Choroid plexus epithelial cell (primary cell): ENCODE measurements at regions not wholly inside any gene's neighbourhood (a gene's known extent, or its start where the extent isn't known, plus 50 kb on each side); places are given as distances from the start of the nearest gene placed in this dataset.

ENCODE experiments used
- DNase-seq: peaks from one replicate; pipeline ENCODE4 v3.0.0-alpha.2; 2010; ENCODE audit warnings: low read depth
- H3K4me3 ChIP-seq: 2 replicates; pipeline ENCODE4 v1.5.1; 2011; ENCODE audit warnings: low read depth, mild to moderate bottlenecking, control low read depth, low read length, moderate library complexity
- TF ChIP-seq, protein P1 (sequence below): conservative IDR thresholded peaks from 2 replicates; pipeline ENCODE4 v1.5.1; 2011; ENCODE audit warnings: low read depth, mild to moderate bottlenecking, control low read depth, inconsistent platforms, low read length, moderate library complexity

DNA sequence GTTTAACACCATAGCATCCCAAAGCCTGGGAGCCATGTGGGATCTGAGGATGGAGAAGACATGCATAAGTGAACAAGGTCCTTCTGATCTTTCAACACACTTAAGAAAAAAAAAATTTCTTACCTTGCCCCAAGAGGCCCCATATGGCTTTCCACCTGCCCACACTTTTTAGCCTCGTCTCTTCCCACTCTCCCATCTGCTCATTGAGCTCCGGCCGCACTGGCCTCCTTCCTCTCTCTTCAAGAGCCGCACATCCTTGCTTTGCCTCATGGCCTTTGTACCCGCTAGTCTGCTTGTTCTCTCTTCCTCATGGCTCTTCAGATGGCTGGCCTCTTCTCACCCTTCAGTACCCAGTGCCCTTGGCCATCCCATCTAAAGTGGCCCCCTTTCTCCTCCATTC is 70.2 kb upstream of the PDE4B start:
- TF ChIP-seq, protein P1, sequence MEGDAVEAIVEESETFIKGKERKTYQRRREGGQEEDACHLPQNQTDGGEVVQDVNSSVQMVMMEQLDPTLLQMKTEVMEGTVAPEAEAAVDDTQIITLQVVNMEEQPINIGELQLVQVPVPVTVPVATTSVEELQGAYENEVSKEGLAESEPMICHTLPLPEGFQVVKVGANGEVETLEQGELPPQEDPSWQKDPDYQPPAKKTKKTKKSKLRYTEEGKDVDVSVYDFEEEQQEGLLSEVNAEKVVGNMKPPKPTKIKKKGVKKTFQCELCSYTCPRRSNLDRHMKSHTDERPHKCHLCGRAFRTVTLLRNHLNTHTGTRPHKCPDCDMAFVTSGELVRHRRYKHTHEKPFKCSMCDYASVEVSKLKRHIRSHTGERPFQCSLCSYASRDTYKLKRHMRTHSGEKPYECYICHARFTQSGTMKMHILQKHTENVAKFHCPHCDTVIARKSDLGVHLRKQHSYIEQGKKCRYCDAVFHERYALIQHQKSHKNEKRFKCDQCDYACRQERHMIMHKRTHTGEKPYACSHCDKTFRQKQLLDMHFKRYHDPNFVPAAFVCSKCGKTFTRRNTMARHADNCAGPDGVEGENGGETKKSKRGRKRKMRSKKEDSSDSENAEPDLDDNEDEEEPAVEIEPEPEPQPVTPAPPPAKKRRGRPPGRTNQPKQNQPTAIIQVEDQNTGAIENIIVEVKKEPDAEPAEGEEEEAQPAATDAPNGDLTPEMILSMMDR, result no peak
- DNase-seq, result no peak
- H3K4me3 ChIP-seq, result no peak overlapping the region

DNA sequence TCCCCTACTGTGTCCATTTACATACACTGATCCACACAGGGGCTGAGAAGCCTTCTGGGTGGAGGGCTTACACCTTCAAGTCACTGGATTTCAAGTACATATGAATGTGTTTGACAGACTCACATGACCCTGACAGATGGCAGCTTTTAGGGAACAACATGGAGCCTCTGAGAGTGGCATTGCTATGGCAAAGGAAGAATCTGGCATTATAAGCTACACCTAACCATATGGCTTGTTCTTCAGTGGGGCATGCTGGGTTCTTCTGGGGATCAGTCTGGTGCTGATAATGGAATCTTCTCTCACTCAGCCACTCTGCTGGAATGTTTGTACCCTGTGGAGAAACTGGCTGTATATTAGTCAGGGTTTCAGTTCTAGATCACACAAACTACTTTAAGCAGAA is 68.5 kb upstream of the PDE4B start:
- TF ChIP-seq, protein P1, result no peak
- DNase-seq, result no peak
- no peak overlapping the region for H3K4me3 ChIP-seq

DNA sequence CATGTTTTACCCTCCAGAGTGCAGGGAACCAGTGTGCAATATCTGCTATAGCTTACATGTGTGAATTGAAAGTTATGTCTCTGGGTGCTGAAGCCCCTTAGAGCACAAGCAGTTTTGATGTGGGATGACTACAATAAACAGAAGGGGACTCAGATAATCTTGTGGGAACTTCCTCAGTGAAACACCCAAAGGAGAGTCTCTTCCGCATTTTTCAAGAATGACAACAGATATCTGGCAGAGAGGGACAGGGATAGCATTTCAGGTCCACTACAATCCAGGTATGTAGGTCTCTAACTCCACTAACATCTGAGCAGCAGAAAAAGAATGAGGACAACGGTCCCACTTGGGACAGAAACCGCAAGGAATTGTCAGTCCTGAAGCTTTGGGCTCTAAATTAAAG is 67.6 kb upstream of the PDE4B start:
- no peak for DNase-seq
- no peak overlapping the region for H3K4me3 ChIP-seq
- TF ChIP-seq, protein P1, result no peak

DNA sequence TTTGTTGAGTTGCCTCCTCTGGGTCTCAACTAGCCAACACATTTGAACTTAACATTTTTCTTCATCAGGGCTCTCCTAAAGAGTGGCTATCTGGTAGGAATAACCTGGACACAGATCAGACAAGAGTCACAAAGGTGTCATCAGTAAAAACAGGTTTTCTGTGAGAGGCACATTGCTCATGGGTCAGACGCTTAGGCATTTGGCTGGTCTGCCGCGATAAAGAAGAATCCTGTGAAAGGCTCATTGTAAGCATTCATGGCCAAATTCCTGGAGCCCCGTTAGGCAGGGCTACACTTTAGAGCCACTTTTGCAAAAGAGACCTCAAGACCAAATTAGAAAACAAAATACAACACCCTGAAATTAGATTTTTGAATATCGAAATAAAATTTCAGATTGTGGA is 64.2 kb upstream of the PDE4B start:
- DNase-seq, result no peak
- no peak overlapping the region for H3K4me3 ChIP-seq
- TF ChIP-seq, protein P1, result no peak

DNA sequence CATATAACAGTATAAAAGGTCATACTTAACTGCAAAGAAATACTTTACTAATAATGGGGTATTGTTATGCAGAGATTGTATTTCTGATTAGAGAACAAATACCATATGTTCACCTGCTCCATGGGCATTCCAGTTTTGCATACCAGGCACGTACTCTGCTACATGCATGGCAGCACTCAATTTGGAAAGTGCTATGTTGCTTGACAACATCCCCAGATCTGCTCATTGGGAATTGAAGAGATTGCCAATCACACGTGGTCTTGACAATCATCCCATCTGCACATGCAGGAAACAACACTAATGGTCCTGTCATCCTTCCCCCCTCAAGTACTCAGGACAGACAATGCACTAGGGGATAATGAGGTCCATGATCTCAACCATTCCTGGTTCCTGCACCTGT is 63.4 kb upstream of the PDE4B start:
- H3K4me3 ChIP-seq, result no peak overlapping the region

DNA sequence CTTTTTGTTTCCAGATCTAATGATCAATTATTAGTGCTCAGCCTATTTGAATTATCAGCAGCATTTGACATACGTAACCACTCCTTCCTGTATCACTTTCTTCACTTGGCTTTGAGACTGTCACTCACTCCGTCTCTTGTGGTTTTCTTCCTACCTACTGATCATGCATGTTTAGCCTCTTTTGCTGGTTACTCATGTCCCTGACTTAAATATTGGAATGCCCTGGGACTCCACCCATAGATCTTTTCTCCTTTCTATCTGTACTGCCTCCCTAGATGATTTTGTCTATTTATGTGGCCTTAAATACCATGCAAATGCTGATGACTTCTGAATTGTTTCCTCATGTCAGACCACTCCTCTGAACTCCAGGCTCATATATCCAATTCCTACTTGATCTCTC is 57.7 kb upstream of the PDE4B start:
- TF ChIP-seq, protein P1, result no peak
- no peak overlapping the region for H3K4me3 ChIP-seq
- no peak for DNase-seq

More for the DNA sequence above, 63.4 kb upstream of the PDE4B start:
- TF ChIP-seq, protein P1, result no peak
- DNase-seq, result no peak

DNA sequence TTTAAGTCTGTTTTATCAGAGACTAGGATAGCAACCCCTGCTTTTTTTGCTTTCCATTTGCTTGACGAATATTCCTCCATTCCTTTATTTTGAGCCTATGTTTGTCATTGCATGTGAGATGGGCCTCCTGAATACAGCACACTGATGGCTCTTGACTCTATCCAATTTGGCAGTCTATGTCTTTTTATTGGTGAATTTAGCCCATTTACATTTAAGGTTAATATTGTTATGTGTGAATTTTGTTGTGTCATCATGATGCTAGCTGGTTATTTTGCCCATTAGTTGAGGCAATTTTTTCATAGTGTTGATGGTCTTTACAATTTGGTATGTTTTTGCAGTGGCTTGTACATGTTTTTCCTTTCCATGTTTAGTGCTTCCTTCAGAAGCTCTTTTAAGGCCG is 50.7 kb upstream of the PDE4B start:
- H3K4me3 ChIP-seq, result no peak overlapping the region
- no peak for DNase-seq
- TF ChIP-seq, protein P1, result no peak
